ENCODE measurements at regions not wholly inside any gene's neighbourhood (a gene's known extent, or its start where the extent isn't known, plus 50 kb on each side); places are given as distances from the start of the nearest gene placed in this dataset.

DNA sequence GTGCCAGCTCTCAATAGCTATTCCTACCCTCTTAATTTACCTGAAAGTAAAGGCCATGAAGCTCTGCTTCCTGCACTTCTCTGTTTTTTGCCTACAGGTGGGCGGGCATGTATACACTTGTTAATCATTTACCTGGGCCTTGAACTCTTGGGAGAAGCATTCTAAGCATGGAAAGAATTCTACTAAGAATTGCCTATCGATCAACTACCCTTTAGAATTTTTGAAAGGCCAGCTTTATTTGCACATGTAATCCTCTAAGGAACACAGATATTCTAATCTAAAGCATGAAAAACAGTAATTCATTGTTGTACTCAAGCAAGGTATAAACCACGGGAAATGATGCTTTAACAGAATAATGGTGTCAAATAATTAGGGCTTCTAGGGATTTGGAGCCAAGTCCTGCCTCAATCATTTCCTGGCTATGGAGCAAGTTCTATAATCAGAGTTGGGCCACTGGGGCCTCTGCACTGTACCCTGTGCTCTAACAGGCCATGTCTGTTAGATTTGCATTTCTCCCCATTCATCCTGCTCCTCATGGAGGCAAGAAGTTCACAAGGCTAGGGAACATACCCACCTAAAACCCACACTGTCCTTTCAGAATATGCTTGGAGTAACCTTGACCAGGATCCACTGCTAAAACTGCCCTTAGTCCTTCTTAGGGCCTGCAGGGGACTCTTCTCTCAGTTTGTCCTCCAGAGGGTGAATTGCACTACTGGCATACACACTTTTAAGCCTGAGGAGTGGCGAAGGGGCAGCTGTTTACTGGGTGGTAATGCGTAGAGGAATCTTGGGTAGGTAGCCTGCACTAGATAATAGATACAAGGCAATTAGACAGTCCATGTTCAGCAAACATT, 276.4 kb upstream of the JAG1 start (continued):
- TF ChIP-seq ZNF687 (CRISPR knock-in tag; IDR thresholded peaks at IDR 0.05) (no peak), ZNF891 (CRISPR knock-in tag; IDR thresholded peaks at IDR 0.05) (no peak), MEIS1 (CRISPR knock-in tag; IDR thresholded peaks at IDR 0.05; ENCODE audit: borderline replicate concordance) (no peak), FOXA1 (IDR thresholded peaks at IDR 0.05) (no peak), FOXA1 (CRISPR knock-in tag; IDR thresholded peaks at IDR 0.05) (peak; percentile 69), KIAA2018 (CRISPR knock-in tag; IDR thresholded peaks at IDR 0.05; ENCODE audit: borderline replicate concordance) (no peak), KLF16 (CRISPR knock-in tag; IDR thresholded peaks at IDR 0.05) (no peak), NR2F1 (CRISPR knock-in tag; IDR thresholded peaks at IDR 0.05) (peak in 1 of 2 experiments; percentile 81; a peak in 2 of 4 replicates), ZNF614 (CRISPR knock-in tag; IDR thresholded peaks at IDR 0.05; ENCODE audit: borderline replicate concordance) (0 out of 2 replicates have a peak, but pooled peaks have one; percentile 29), MXD4 (CRISPR knock-in tag; IDR thresholded peaks at IDR 0.05) (0 out of 2 replicates have a peak, but pooled peaks have one; percentile 38)
- TF ChIP-seq, protein P1, sequence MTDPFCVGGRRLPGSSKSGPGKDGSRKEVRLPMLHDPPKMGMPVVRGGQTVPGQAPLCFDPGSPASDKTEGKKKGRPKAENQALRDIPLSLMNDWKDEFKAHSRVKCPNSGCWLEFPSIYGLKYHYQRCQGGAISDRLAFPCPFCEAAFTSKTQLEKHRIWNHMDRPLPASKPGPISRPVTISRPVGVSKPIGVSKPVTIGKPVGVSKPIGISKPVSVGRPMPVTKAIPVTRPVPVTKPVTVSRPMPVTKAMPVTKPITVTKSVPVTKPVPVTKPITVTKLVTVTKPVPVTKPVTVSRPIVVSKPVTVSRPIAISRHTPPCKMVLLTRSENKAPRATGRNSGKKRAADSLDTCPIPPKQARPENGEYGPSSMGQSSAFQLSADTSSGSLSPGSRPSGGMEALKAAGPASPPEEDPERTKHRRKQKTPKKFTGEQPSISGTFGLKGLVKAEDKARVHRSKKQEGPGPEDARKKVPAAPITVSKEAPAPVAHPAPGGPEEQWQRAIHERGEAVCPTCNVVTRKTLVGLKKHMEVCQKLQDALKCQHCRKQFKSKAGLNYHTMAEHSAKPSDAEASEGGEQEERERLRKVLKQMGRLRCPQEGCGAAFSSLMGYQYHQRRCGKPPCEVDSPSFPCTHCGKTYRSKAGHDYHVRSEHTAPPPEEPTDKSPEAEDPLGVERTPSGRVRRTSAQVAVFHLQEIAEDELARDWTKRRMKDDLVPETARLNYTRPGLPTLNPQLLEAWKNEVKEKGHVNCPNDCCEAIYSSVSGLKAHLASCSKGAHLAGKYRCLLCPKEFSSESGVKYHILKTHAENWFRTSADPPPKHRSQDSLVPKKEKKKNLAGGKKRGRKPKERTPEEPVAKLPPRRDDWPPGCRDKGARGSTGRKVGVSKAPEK (CRISPR knock-in tag; IDR thresholded peaks at IDR 0.05; ENCODE audit: borderline replicate concordance), result no peak
